Stimulated activated CD4-positive, alpha-beta T cell treated with anti-CD3 and anti-CD28 coated beads, Interleukin-12 subunit alpha, Interleukin-12 subunit beta, amount 100 ng/mL, for 24 hours (primary cell): ENCODE measurements at regions not wholly inside any gene's neighbourhood (a gene's known extent, or its start where the extent isn't known, plus 50 kb on each side); places are given as distances from the start of the nearest gene placed in this dataset.

Experiments used
- DNase-seq, 2 experiments: peaks; one replicate each; pipeline ENCODE4 v3.0.0-alpha.2; 2020; ENCODE audit warnings: low read depth in 2 of 2

DNA sequence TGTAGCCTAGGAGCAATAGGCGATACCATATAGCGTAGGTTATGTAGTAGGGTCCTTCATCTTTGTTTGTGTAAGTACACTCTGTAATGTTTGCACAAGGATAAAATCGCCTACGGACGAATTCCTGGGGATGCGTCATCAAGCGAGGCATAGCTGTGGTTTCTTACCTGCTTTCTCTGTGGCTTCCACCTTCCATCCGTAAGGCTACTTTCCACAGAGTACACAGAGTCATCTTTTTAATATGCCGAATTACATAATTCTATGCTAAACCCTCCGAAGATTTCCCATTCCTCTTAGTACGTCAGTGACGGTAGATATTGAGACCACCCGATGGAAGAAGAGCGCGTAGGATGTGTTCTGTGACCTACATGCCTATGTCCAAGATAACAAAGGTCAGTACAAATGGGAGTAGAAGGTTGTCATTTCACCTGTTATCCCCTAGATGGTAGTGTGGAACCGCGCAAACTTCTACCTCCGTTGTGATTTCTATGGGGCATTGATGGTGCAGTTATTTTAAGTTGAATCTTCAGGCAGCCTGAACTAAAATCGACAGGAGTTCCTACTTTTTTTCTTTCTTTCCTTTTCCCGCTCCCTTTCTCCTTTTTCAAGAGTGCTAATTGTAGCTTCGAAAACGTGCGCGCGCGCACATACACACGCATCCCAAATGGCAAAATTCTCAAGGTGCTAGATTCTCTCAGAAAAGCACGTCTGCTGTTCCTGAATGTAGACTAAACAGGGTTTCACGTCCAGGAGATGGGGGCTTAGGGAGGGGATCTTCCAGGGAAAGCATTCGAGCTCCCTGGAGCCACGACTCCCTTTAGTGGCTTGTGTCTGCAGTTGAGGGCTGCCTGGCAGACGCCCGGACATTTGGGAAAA lies 111.7 kb upstream of the MBL2 start:
- no peak for DNase-seq

DNA sequence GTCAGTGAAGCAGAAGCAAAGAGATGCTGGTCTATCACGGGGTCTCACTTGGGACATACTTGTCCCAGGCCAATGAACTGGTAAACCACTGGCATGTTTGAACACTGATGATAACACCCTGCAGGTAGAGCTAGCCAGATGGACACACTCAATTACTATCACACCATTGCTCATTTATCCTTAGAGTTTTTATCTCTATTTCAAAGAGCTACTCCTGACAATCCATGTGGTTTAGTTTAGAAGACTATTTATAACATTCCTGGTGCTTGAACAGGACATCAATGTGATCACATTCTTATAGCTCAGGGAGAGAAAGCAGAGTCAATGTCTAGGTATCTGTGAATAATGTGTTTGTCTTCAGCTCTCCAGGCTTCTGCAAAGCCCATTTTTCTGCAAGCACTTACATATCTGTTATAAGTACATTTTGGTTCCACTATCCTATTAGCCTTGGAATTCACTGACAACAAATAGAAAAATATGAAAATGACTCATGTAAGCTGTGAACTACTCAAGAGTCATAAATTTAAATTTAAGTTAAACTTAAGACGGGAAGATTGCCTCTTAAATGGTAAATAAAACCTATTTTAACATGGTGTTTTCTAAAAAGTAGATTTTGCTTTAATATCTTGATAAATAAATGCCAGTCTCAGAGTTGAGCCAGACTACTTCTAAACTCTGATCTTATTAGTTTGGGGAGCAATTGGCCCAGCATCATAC lies 106.7 kb upstream of the MBL2 start:
- no peak for DNase-seq

DNA sequence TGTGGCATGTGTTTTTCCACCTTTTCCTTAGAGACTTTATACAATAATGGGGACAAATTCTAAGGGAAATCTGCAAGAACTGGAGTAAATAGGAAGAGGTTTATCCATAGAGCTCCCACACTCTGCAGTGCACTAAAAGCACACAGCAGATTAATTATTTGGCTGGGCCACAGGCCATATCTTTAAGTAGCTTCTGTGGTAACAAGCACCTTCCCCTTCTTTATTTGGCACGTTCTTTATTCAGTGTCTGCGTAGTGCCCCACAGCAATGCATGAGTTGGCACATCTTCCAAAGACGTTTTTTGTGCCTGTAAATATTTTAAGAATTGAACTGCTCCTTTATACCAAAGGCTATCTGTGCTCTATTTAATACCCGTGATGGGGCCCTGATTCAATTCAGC lies 104.9 kb upstream of the MBL2 start:
- no peak for DNase-seq

DNA sequence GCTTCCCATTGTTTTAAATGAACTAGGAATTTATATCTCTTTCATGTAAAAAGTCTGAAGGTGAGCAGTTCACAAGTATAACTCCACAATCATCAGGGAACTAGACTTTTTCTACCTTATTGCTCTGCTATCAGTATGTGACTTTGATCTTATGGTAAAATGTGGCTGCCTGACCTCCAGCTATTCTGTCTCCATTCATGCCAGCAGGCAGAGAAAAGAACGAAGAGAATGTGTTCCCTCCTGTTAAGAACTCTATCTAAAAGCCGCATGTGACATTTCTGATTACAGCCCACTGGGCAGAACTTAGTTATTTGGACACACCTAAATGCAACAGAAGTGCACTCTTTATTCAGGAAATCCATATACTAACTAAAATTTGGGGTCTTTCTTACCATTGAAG lies 102.8 kb upstream of the MBL2 start:
- no peak for DNase-seq

DNA sequence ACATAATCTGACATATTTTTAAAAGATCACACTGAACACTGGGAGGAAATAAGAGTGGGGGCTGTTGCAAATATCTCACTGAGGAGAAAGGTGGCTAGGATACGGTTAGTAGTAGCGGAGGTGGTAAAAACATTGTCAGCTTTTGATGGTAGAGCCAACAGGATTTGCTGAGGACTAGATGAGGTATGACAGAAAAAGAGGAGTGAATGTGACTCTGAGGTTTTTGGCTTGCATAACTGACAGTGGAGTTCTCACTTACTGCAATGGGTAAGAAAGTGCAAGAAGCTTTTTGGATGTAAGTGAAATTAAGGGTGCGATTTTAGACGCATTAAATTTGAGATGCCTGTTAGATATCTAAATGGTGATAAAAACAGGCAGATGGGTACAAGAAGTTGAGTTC lies 102.0 kb upstream of the MBL2 start:
- DNase-seq: no peak

DNA sequence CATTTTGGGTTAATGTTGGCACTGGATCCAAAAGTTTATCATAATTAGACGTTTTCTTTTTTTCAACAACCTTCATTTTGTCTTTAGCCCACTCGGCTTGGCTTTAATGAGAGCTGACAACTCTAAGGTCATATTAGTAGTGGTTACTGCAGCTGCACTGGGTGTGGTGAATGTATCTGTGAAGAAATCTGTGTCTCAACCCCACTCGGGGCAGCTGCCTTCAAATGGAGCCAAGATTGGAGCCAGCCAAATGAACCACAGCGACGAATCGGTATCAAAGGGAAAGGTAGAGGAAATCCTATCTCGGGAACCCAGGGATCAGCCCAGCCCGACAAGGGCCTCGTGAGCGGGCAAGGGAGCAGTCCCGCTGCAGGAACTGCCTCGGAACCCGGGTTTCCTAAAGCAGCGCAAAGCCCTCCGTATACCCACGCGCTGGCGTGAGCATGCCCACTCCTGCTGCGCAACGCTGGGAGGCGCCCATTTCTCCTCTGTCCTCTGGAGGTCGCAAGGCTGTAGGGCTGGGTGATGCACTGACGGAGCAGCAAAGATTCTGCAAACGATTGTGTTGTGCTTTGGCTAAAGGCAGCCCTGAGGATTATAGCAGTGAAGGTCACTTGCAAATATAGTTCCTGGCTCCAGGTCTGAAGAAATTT lies 98.7 kb upstream of the MBL2 start:
- DNase-seq: no peak

DNA sequence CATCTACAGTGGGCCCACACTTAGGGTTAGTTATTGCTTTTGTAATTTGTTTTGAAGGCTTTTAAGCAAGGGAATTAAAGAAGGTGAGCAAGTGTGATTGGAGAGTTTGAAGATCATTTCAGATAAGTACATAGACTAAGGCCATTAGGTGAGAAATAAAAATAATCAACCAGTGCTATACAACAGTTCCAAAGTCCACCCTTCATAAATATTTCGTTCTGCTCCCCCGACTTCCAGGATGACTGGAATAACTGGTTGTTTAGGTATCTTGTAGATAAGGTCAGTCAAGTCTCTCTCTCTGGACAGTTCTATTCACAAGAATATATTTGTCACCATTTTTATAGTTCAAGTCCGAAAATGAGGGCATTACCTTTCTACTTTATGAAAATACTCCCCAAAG lies 98.0 kb upstream of the MBL2 start:
- no peak for DNase-seq

DNA sequence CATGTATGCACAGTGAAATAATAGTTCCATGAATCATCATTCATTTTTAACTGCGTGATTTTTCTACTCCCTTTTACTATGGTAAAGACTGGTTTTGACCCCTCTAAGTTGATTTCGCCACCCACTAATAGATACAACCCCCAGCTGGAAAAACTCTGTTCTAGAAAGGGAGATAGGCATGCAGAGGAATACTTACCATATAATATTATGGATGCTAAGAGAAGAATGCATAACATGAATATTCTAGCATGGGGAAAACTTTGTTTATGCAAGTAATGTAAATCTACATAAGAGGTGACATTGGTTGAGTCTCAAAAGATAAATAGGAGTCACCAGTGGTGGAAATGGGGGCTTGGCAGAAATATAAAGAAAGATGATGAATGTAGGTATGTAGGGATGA lies 97.3 kb upstream of the MBL2 start:
- no peak for DNase-seq

DNA sequence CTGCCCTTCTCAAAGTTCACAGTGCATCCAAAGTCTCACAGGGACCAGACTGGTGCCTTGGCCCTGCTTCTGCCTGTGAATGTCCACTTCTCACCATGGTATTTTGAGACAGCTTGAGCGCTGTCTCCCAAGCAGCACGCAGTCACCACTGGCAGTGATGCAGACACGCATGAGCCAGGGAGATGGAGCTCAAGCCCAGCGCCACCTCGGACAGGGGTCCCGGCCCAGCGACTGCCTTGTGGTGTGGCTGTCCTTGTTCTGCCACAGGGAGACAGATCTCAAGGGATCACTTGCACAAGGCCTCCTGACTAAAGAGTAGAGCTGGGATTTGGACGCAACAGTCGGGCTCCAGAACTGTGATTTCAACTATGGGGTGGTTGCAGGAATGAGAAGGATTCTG lies 92.6 kb upstream of the MBL2 start:
- DNase-seq: no peak

DNA sequence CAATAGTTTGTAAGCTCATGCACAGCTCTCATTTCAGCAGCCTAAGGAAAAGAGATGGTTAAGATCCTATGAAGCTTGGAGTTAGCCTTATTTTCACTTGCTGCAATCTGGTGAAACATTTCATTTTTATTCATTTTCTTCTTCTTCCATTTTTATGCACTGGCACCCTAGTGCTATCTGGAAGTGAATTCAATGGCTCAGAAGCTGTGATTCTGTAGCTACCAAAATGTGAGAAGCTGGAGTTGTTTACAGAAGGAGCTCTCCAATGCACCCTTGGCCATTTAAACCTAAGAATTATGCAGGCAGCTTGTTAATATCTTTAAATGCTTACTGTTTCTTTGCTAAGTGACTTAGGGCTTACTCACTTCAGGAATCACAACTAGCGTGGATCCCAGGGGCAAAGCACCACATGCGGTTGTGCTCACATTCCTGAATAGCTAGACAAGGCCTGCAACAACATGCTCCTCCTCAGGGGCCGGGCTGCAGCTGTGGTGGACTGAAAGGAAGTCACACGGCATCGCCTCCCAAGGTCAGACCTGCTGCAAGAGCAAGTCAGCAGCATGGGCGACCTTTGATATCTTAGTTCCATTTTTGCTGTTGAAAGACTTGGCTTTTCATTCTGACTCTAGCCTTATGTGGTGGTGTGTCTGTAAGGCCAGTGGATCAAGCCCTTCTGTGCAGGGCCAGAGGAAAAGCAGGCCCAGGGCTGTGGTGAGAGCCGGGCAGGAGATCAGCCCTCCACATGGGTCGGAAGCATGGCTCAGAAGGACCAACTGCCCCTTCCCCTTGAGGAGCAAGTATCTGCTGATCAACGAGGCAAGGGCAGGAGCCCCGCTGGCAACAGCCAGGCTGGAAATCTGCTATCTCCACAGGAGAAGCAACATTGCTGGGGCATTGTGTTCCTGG lies 91.9 kb upstream of the MBL2 start:
- DNase-seq: no peak

DNA sequence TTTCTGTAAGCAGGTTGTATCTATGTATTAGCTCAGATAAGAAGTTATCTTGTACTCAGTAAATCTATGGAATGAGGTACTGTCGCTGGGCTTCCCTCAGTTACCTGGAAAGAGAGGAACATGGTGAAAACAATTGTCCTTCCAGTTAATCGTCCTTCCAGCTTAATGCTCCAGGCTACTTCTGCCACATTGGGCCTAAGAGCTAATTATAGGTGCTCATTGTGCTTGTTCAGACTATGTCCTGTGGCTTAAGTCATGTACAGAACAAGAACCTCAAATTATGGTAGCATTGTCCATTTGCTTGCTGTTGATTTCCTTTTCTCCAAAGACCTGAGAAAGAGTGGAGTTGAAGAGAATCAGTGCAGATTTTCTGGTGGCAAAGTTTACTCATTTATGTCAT lies 86.1 kb upstream of the MBL2 start:
- DNase-seq: no peak

DNA sequence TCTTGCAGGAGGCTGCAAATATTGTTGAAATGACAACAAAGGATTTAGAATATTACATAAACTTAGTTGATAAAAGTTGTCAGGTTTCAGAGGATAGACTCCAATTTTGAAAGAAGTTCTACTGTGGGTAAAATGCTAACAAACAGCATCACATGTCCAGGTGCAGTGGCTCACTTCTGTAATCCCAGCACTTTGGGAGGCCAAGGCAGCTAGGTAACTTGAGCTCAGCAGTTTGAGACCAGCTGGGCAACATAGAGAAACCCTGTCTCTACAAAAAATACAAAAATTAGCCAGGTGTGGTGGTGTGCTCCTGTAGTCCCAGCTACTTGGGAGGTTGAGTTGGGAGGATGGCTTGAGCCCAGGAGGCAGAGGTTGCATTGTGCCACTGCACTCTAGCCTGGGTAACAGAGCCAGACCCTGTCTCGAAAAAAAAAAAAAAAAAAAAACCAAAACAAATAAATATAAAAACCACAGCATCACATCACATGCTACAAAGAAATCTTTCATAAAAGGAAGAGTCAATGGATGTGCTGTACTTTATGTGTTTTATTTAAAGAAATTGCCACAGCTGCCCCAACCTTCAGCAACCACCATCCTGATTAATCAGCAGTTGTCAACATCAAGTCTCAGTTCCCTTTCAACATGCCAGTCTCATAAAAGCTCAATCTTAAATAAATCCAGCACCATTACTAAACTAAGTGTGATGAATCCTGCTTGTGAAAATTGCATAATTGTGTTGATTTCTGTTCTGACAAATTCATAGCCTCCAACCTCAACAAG lies 83.2 kb upstream of the MBL2 start:
- no peak for DNase-seq

DNA sequence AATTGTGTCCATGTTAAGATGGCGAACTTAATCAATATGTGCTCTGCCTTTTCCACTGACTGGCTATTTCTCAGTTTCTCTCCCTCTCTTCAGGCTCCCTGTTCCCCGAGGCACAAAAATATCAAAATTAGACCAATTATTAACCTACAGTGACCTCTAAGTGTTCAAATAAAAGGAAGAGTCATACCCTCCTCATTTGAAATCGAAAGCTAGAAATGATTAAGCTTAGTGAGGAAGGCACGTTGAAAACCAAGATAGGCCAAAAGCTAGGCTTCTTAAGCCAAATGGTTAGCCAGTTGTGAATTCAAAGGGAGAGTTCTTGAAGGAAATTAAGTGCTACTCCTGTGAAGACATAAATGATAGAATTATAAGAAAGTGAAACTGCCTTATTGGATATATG lies 81.1 kb upstream of the MBL2 start:
- DNase-seq: no peak

DNA sequence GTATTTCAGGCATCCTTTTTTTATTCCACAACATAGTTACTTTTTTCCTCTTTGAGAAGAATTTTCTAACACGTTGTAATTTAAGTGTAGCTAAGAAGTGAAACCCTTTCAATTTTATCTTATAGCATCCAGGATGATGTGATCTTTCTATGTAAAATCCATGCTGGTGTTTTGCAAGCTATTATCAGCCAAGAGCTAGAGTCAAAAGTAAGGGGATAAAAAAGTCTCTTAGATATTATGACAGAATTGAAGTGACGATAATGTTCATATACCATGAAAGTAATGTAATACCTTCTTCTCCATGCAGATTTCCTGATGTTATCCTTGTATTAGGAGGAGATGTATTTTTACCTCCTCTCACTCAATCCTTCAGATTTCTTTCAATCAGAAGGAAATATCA lies 64.2 kb upstream of the MBL2 start:
- DNase-seq: no peak
